HG03064 (cell line): ENCODE measurements at regions not wholly inside any gene's neighbourhood (a gene's known extent, or its start where the extent isn't known, plus 50 kb on each side); places are given as distances from the start of the nearest gene placed in this dataset.
"Not testable (repeated sequence)": the region's sequence is repeated elsewhere in the genome, so short reads cannot be mapped to it uniquely, and the experiment has no call there.

Experiments
- ATAC-seq: cut with Tn5 transposase; IDR thresholded peaks from one replicate; pipeline ENCODE4 v1.9.1; 2021; ENCODE audit warnings: low read depth; ENCODE audit not compliant: unreplicated experiment

DNA sequence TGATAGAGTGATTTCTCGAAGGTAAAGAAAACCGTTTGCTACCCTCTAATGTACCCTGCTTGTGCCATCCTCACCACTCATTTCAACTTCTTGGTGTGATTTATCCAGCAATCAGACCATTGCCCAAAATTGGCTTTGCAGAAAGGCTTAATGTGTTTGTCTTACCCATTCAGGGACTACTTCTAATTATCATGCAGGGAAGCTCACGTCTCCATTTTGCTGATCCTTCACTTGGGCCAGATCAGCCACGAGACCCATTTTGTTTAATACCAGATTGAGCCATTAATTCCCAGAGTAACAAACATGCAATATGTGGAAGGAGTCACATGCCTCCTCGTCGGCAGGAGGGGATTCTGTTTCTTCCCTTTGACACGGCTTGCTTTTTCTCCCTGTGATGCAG is 51.1 kb upstream of the CRY1 start:
- ATAC-seq: no peak

DNA sequence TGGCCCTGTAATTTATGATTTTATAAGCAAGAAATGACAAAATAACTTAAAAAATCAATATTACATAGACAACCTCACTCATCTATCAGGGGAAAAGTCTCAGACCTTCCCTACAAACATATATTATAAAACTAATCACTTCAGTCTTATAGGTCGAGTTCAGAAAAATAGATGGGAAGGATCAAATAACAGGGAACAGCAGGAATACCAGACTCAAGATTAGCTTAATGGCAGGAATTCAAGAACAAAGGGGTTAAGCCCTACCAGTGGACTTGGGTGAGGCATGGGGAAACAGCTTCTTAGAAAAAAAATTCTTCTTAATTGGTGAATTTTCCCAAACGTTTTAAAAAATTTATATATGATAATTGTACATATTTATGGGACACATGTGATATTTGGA is 51.6 kb upstream of the CRY1 start:
- ATAC-seq: no peak

GRCh38 chr12:107145397-107145796 is 52.0 kb upstream of the CRY1 start:
- no peak for ATAC-seq

- no peak for ATAC-seq
Measured at GRCh38 chr12:107148107-107148506, 54.8 kb upstream of the CRY1 start.

DNA sequence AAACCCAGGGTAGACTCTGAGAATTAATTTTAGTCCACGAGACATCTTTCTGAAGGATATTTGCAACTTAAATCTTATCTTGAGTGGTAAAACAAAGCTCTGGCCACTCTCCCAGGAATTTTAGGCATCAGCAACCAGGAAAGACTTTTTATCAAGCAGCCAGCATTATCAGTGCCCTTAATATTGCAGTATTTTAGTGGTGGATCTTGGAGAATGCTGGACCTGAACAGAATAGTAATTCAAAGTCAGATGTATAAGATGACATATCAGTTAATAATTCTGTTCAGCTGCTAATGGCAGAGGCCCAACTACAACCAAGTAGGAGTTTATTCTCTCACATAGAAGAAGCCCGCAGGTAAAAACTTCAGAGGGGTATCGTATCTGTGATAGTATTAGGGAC is 59.0 kb upstream of the CRY1 start:
- no peak for ATAC-seq

GRCh38 chr12:107159384-107159900 is 66.1 kb upstream of the CRY1 start:
- no peak for ATAC-seq

GRCh38 chr12:107163413-107163812 is 70.1 kb upstream of the CRY1 start:
- ATAC-seq: no peak

- ATAC-seq: no peak
Measured at GRCh38 chr12:107164392-107164791, 71.0 kb upstream of the CRY1 start.

- no peak for ATAC-seq
Measured at GRCh38 chr12:107165581-107165980, 72.2 kb upstream of the CRY1 start.

DNA sequence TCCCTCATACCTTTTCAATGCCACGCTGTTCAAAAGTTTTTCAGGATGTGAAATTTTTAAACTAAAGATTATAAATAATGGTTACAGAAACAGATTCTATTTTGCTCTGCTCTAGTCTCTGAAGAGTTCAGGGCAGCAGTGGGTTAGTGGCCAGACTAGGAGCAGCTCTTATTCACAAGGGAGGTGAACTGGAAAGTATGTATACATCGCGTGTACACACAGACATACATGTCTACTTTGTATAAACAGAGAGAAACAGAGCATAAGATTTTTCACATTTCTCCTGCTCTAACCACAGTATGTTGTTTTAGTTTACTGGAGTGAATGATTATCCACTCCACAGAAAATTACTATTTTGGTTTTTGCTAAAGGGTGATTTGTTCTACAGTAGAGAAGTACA is 74.4 kb upstream of the CRY1 start:
- ATAC-seq: no peak

- no peak for ATAC-seq
Measured at GRCh38 chr12:107169200-107169599, 75.9 kb upstream of the CRY1 start.

- ATAC-seq: no peak
Measured at GRCh38 chr12:107178776-107179175, 85.4 kb upstream of the CRY1 start.

GRCh38 chr12:107179871-107180270 is 86.5 kb upstream of the CRY1 start:
- ATAC-seq: no peak

GRCh38 chr12:107180272-107180671 is 86.9 kb upstream of the CRY1 start:
- no peak for ATAC-seq

- no peak for ATAC-seq
Measured at GRCh38 chr12:107184359-107184930, 91.1 kb upstream of the CRY1 start.

- no peak for ATAC-seq
Measured at GRCh38 chr12:107196681-107197080, 103.3 kb upstream of the CRY1 start.

DNA sequence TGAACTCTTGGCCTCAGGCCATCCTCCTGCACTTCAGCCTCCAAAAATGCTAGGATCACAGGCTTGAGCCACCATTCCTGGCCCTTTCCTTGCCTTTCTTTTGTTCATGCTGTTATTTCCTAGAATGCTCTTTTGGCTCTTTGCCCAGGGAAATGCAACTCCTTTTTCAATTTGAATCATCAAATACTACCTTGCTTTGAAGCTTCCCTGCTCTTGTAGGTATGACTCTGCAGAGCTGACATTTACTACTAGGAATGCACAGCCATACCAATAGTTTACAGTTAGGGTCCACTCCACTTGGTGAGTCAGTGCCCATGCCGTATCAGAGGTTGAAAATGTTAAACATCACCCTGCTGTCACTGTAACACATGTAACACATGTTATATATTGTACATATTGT is 107.0 kb upstream of the CRY1 start:
- ATAC-seq: no peak

DNA sequence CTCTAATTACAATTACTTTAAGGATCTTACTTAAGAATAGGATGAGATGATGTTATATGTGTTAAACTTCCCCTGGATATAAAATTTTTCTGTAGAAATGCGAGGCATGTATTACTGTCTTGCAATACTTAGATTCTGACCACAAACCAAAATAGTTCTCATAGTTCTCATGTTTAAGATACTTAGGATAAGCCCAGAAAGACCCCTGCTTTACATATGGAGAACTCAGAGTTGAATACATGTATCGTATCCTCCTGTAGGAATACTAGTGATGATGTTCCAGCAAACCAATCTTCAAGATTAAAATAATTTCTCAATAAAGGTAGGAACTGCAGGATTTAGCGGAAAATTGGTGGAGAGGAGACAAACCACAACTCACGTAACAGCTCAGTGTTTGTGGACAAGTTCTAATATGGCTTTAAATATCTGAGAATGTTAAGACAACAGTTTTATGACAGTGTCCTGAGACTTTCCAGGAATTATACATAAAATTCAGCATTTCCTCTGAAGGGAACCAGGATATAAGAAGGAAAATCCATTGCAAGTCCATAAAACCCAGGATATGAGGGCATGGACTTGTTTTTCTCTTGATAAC is 114.7 kb upstream of the CRY1 start:
- ATAC-seq: no peak

- ATAC-seq: not testable (repeated sequence)
Measured at GRCh38 chr12:107209700-107210099, 116.4 kb upstream of the CRY1 start.

DNA sequence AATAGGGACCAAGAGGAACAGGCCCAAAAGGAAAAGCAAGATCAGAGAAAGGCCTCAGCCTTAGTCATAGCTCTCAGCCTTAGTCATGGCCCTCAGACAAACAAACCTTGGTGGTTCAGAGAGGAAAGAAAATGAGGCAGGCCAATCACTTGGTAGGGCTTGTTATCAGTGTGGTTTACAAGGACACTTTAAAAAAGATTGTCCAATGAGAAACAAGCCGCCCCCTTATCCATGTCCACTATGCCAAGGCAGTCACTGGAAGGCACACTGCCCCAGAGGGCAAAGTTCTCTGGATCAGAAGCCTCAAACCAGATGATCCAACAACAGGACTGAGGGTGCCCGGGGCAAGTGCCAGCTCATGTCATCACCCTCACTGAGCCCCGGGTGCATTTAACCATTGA is 121.0 kb upstream of the CRY1 start:
- not testable (repeated sequence) for ATAC-seq

GRCh38 chr12:107216411-107216810 is 123.1 kb upstream of the CRY1 start:
- ATAC-seq: not testable (repeated sequence)

DNA sequence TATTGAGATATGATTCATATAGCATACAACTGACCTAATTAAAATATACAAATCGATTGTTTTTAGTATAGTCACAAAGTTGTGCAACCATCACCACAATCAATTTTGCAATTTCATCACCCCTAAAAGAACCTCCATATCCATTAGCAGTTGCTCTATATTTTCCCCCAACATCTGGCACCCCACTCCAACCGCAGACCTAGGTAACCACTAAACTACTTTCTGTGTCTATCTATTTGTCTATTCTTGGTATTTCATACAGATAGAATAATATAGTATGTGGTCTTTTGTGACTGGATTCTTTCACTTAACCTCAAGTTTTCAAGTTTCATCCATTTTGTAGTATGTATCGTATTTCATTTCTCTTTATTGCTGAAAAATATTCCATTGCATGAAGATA is 126.0 kb upstream of the CRY1 start:
- no peak for ATAC-seq

- no peak for ATAC-seq
Measured at GRCh38 chr12:107221913-107222312, 128.6 kb upstream of the CRY1 start.
